ENCODE measurements at regions not wholly inside any gene's neighbourhood (a gene's known extent, or its start where the extent isn't known, plus 50 kb on each side); places are given as distances from the start of the nearest gene placed in this dataset.

DNA sequence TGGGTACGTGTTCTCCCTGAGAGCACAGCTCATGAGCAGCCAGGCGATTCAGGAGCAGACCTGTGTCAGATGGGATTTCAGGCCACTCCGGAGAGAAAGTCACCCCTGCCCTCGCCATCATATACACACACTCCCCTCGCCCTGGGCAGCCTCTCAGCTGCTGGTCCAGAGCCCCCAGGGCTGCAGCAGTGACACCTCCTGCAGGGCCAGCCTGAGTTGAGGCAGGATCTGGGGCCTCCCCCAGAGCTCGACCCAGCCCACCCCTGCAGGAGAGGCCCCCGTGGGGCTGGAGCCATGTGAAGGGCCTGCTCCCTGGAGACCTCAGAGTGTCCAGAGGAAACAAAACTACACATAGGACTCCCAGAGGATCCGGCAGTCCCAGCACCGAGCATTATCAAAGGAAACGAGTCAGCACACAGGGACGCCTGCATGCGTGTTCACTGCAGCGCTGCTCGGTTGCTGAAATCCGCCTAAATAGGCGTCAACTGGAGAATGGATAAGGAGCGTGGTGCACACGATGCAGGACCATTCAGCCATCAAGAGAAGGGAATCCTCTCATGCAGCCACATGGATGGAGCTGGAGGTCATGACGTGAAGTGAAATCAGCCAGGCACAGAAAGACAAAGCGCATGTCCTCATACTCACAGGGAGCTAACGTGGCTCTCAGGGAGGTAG, 104.0 kb downstream of the TNFAIP2 start:
- no peak overlapping the region for H2AFZ ChIP-seq
- no peaks in the 10 kb centered on the region for H3K36me3 Mint-ChIP-seq (ENCODE audit: low read depth)
- H3K9me3 Mint-ChIP-seq: no peaks in the 10 kb centered on the region
- H3K9me2 ChIP-seq (ENCODE audit: insufficient read depth): no peaks in the 10 kb centered on the region
- no peak overlapping the region for H3K4me3 ChIP-seq
- no peak overlapping the region for H3K4me2 ChIP-seq
- peaks cover 15% of the 10 kb centered on the region for H3K4me1 Mint-ChIP-seq
- ATAC-seq (no peak), DNase-seq (ENCODE audit: low spot score) (no peak)
- H3K27me3 Mint-ChIP-seq (ENCODE audit: insufficient read depth, low read depth, poor library complexity): peaks cover 15% of the 10 kb centered on the region
- H3K27ac ChIP-seq (ENCODE audit: low read depth): no peak overlapping the region
- no peaks in the 10 kb centered on the region for H4K20me1 ChIP-seq (replicated peaks; ENCODE audit: insufficient read depth)
- TF ChIP-seq EZH2phosphoT487 (IDR thresholded peaks at IDR 0.05; ENCODE audit: unreplicated experiment) (no peak), STAT1 (IDR thresholded peaks at IDR 0.05; ENCODE audit: unreplicated experiment) (no peak), EZH2 (IDR thresholded peaks at IDR 0.05; ENCODE audit: low read depth, unreplicated experiment) (no peak), ZNF331 (CRISPR knock-in tag; IDR thresholded peaks at IDR 0.05; ENCODE audit: low read depth) (no peak), POLR2AphosphoS5 (IDR thresholded peaks at IDR 0.05; ENCODE audit: low read depth) (no peak), ZNF114 (CRISPR knock-in tag; IDR thresholded peaks at IDR 0.05) (no peak), CREB1 (CRISPR knock-in tag; IDR thresholded peaks at IDR 0.05; ENCODE audit: low read depth) (no peak), NANOG (IDR thresholded peaks at IDR 0.05; ENCODE audit: borderline replicate concordance) (no peak), JUNB (IDR thresholded peaks at IDR 0.05; ENCODE audit: unreplicated experiment) (no peak)
- TF ChIP-seq, protein P1, sequence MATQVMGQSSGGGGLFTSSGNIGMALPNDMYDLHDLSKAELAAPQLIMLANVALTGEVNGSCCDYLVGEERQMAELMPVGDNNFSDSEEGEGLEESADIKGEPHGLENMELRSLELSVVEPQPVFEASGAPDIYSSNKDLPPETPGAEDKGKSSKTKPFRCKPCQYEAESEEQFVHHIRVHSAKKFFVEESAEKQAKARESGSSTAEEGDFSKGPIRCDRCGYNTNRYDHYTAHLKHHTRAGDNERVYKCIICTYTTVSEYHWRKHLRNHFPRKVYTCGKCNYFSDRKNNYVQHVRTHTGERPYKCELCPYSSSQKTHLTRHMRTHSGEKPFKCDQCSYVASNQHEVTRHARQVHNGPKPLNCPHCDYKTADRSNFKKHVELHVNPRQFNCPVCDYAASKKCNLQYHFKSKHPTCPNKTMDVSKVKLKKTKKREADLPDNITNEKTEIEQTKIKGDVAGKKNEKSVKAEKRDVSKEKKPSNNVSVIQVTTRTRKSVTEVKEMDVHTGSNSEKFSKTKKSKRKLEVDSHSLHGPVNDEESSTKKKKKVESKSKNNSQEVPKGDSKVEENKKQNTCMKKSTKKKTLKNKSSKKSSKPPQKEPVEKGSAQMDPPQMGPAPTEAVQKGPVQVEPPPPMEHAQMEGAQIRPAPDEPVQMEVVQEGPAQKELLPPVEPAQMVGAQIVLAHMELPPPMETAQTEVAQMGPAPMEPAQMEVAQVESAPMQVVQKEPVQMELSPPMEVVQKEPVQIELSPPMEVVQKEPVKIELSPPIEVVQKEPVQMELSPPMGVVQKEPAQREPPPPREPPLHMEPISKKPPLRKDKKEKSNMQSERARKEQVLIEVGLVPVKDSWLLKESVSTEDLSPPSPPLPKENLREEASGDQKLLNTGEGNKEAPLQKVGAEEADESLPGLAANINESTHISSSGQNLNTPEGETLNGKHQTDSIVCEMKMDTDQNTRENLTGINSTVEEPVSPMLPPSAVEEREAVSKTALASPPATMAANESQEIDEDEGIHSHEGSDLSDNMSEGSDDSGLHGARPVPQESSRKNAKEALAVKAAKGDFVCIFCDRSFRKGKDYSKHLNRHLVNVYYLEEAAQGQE (IDR thresholded peaks at IDR 0.05; ENCODE audit: unreplicated experiment): no peak
- TF ChIP-seq, protein P2, sequence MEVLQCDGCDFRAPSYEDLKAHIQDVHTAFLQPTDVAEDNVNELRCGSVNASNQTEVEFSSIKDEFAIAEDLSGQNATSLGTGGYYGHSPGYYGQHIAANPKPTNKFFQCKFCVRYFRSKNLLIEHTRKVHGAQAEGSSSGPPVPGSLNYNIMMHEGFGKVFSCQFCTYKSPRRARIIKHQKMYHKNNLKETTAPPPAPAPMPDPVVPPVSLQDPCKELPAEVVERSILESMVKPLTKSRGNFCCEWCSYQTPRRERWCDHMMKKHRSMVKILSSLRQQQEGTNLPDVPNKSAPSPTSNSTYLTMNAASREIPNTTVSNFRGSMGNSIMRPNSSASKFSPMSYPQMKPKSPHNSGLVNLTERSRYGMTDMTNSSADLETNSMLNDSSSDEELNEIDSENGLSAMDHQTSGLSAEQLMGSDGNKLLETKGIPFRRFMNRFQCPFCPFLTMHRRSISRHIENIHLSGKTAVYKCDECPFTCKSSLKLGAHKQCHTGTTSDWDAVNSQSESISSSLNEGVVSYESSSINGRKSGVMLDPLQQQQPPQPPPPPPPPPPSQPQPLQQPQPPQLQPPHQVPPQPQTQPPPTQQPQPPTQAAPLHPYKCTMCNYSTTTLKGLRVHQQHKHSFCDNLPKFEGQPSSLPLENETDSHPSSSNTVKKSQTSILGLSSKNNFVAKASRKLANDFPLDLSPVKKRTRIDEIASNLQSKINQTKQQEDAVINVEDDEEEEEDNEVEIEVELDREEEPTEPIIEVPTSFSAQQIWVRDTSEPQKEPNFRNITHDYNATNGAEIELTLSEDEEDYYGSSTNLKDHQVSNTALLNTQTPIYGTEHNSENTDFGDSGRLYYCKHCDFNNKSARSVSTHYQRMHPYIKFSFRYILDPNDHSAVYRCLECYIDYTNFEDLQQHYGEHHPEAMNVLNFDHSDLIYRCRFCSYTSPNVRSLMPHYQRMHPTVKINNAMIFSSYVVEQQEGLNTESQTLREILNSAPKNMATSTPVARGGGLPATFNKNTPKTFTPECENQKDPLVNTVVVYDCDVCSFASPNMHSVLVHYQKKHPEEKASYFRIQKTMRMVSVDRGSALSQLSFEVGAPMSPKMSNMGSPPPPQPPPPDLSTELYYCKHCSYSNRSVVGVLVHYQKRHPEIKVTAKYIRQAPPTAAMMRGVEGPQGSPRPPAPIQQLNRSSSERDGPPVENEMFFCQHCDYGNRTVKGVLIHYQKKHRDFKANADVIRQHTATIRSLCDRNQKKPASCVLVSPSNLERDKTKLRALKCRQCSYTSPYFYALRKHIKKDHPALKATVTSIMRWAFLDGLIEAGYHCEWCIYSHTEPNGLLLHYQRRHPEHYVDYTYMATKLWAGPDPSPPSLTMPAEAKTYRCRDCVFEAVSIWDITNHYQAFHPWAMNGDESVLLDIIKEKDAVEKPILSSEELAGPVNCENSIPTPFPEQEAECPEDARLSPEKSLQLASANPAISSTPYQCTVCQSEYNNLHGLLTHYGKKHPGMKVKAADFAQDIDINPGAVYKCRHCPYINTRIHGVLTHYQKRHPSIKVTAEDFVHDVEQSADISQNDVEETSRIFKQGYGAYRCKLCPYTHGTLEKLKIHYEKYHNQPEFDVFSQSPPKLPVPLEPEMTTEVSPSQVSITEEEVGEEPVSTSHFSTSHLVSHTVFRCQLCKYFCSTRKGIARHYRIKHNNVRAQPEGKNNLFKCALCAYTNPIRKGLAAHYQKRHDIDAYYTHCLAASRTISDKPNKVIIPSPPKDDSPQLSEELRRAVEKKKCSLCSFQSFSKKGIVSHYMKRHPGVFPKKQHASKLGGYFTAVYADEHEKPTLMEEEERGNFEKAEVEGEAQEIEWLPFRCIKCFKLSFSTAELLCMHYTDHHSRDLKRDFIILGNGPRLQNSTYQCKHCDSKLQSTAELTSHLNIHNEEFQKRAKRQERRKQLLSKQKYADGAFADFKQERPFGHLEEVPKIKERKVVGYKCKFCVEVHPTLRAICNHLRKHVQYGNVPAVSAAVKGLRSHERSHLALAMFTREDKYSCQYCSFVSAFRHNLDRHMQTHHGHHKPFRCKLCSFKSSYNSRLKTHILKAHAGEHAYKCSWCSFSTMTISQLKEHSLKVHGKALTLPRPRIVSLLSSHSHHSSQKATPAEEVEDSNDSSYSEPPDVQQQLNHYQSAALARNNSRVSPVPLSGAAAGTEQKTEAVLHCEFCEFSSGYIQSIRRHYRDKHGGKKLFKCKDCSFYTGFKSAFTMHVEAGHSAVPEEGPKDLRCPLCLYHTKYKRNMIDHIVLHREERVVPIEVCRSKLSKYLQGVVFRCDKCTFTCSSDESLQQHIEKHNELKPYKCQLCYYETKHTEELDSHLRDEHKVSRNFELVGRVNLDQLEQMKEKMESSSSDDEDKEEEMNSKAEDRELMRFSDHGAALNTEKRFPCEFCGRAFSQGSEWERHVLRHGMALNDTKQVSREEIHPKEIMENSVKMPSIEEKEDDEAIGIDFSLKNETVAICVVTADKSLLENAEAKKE (CRISPR knock-in tag; IDR thresholded peaks at IDR 0.05): no peak
- TF ChIP-seq, protein P3, sequence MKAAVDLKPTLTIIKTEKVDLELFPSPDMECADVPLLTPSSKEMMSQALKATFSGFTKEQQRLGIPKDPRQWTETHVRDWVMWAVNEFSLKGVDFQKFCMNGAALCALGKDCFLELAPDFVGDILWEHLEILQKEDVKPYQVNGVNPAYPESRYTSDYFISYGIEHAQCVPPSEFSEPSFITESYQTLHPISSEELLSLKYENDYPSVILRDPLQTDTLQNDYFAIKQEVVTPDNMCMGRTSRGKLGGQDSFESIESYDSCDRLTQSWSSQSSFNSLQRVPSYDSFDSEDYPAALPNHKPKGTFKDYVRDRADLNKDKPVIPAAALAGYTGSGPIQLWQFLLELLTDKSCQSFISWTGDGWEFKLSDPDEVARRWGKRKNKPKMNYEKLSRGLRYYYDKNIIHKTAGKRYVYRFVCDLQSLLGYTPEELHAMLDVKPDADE (IDR thresholded peaks at IDR 0.05): no peak
- TF ChIP-seq, protein P4, sequence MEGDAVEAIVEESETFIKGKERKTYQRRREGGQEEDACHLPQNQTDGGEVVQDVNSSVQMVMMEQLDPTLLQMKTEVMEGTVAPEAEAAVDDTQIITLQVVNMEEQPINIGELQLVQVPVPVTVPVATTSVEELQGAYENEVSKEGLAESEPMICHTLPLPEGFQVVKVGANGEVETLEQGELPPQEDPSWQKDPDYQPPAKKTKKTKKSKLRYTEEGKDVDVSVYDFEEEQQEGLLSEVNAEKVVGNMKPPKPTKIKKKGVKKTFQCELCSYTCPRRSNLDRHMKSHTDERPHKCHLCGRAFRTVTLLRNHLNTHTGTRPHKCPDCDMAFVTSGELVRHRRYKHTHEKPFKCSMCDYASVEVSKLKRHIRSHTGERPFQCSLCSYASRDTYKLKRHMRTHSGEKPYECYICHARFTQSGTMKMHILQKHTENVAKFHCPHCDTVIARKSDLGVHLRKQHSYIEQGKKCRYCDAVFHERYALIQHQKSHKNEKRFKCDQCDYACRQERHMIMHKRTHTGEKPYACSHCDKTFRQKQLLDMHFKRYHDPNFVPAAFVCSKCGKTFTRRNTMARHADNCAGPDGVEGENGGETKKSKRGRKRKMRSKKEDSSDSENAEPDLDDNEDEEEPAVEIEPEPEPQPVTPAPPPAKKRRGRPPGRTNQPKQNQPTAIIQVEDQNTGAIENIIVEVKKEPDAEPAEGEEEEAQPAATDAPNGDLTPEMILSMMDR (conservative IDR thresholded peaks at IDR 0.05; ENCODE audit: low read depth in 2 of 2): no peak
- H3K4me3 Mint-ChIP-seq: no peak overlapping the region
- 0 out of 2 replicates have a peak, but pooled peaks cover 7% of the 10 kb centered on the region for H3K4me1 ChIP-seq (ENCODE audit: insufficient read depth)
- H3K79me2 ChIP-seq (replicated peaks; ENCODE audit: insufficient read depth): no peaks in the 10 kb centered on the region
- H3K27me3 ChIP-seq (ENCODE audit: insufficient read depth): peaks cover 4% of the 10 kb centered on the region; the same call in 1 of the 2 replicates
- no peaks in the 10 kb centered on the region for H3K36me3 ChIP-seq (ENCODE audit: insufficient read depth)
- 0 out of 2 replicates have a peak, but pooled peaks cover 3% of the 10 kb centered on the region for H3F3A ChIP-seq (replicated peaks; ENCODE audit: low read depth)
- H3K27ac Mint-ChIP-seq: no peak overlapping the region

All from GM23338 (cell line).